Esophagus muscularis mucosa (tissue), 4 donors: ENCODE measurements at regions not wholly inside any gene's neighbourhood (a gene's known extent, or its start where the extent isn't known, plus 50 kb on each side); places are given as distances from the start of the nearest gene placed in this dataset.

ENCODE experiments used
- CTCF ChIP-seq, 3 experiments: fragments of 200-600 bp in 2 of 3; fragments of 450-650 bp in 1 of 3; sonication (generic) in 2 of 3; IDR thresholded peaks; one replicate each; pipeline ENCODE4 v1.5.1; 2017 to 2019; ENCODE audit warnings: antibody characterized with exemption in 3 of 3, mild to moderate bottlenecking in 2 of 3, moderate library complexity in 1 of 3
- EP300 ChIP-seq: sonication (generic); formaldehyde crosslinking; IDR thresholded peaks from one replicate; pipeline ENCODE4 v1.6.1; 2017; ENCODE audit warnings: antibody characterized with exemption
- POLR2A ChIP-seq: fragments of 450-650 bp; IDR thresholded peaks from one replicate; pipeline ENCODE4 v1.6.1; 2017; ENCODE audit warnings: antibody characterized with exemption, moderate library complexity, mild to moderate bottlenecking, low read depth

GRCh38 chr15:96165775-96166174 is 164.7 kb upstream of the NR2F2 start:
- TF ChIP-seq CTCF (IDR thresholded peaks at IDR 0.05) (no peak), POLR2A (no peak), EP300 (no peak)
